GM12892 (cell line): ENCODE measurements at regions not wholly inside any gene's neighbourhood (a gene's known extent, or its start where the extent isn't known, plus 50 kb on each side); places are given as distances from the start of the nearest gene placed in this dataset.

Experiments used
- POLR2A ChIP-seq: IDR thresholded peaks from 2 replicates; pipeline ENCODE4 v1.6.1; 2011; ENCODE audit warnings: low read depth, low read length, control low read depth
- POLR2AphosphoS5 ChIP-seq: IDR thresholded peaks from 2 replicates; pipeline ENCODE4 v1.6.1; 2011; ENCODE audit warnings: low read depth, low read length, control low read depth

- no peak for TF ChIP-seq POLR2AphosphoS5
- no peak for TF ChIP-seq POLR2A
Observed at GRCh38 chr2:219726916-219727315, 99.5 kb downstream of the SLC4A3 start.
